ENCODE measurements at regions not wholly inside any gene's neighbourhood (a gene's known extent, or its start where the extent isn't known, plus 50 kb on each side); places are given as distances from the start of the nearest gene placed in this dataset.

GRCh38 chr3:105274958-105275357 lies 91.8 kb upstream of the ALCAM start:
- TF ChIP-seq SREBF1 (IDR thresholded peaks at IDR 0.05; ENCODE audit: low read length), result no peak
- no peak for TF ChIP-seq CTCF (IDR thresholded peaks at IDR 0.05 in 2 of 3, conservative IDR thresholded peaks at IDR 0.05 in 1 of 3; ENCODE audit: control insufficient read depth in 2 of 3, extremely low read depth in 1 of 3, insufficient read depth in 1 of 3, low read depth in 3 of 3, low read length in 3 of 3)
- no peak for TF ChIP-seq GABPA (IDR thresholded peaks at IDR 0.05; ENCODE audit: low read depth)
- no peak for TF ChIP-seq HDAC2 (IDR thresholded peaks at IDR 0.05)
- TF ChIP-seq RAD51 (IDR thresholded peaks at IDR 0.05), result no peak
- no peak for TF ChIP-seq SPI1 (IDR thresholded peaks at IDR 0.05; ENCODE audit: borderline replicate concordance, insufficient read depth, low read depth, low read length)
- no peak for TF ChIP-seq MEF2A (IDR thresholded peaks at IDR 0.05; ENCODE audit: insufficient read depth, low read depth, low read length)
- TF ChIP-seq PBX3 (IDR thresholded peaks at IDR 0.05; ENCODE audit: insufficient replicate concordance, low read depth, low read length), result no peak
- no peak for TF ChIP-seq TAF1 (IDR thresholded peaks at IDR 0.05; ENCODE audit: borderline replicate concordance, low read depth, low read length)
- TF ChIP-seq SRF (IDR thresholded peaks at IDR 0.05; ENCODE audit: low read depth in 2 of 2, low read length in 2 of 2), result no peak
- no peak for TF ChIP-seq ZBTB4 (CRISPR knock-in tag; IDR thresholded peaks at IDR 0.05)
